Jurkat, Clone E6-1 (cell line): ENCODE measurements at regions not wholly inside any gene's neighbourhood (a gene's known extent, or its start where the extent isn't known, plus 50 kb on each side); places are given as distances from the start of the nearest gene placed in this dataset.

Experiments used
- DNase-seq: peaks from one replicate; pipeline ENCODE4 v3.0.0-alpha.2; 2011; ENCODE audit warnings: low read depth, low spot score
- H3K4me3 ChIP-seq: 2 replicates; pipeline ENCODE4 v1.5.1; 2011; ENCODE audit warnings: mild to moderate bottlenecking, low read length, control low read depth, moderate library complexity

DNA sequence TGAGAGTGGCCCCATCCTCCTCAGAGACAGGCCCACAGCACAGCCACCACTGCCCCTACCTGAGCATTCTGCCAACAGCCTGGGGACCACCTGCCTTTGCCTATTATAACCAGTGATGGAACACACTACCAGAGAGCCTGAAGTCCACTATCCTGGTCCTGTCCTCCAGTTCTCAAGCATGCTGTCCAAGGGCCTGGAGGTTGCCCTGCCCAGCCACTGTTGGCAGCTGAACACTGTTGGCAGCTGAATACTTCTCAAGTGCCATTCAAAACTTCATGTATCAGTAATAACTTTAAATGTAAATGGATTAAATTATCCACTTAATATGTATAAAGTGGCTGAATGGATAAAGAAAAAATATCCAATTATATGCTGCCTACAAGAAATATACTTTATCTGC is 194.3 kb upstream of the JADE1 start:
- no peak for DNase-seq
- no peak overlapping the region for H3K4me3 ChIP-seq

DNA sequence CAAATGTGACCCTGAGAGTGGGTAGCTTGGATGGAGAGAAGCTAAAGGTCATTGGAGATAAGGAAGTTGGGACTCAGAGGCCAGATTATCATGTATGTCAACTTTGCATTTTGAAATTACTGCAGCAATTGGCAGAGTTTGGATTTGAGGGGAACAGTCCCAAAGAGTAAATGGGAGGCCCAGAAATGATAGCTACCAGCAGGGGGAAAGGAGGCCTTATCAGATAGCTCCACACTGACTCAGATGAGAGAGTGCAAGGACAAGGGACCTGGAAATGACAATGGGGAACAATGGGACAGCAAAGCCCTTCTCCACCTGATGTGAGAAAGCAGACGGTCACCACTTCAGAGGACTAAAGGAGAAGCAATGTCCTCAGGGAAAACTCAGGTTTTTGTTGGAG is 201.5 kb upstream of the JADE1 start:
- H3K4me3 ChIP-seq: no peak overlapping the region
- DNase-seq: no peak

DNA sequence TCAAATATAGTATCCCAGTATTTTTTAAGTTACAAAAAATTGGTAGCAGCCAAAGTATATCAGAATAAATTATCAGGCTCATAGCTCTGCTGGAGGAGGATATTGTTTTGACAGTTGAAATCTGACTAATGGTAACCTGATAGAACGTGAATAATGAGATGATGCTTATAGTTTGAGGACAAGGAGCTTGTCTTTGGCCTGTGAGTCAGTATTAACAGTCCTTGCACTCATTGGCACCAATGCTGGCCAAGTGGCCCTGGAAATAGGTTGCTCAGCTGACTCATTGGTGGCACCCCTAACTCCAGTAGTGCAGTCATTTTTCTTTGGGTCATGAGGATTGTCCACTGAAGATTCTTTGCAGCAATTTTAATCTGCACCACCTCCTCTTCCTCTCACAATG is 203.3 kb upstream of the JADE1 start:
- no peak for DNase-seq
- H3K4me3 ChIP-seq: no peak overlapping the region

DNA sequence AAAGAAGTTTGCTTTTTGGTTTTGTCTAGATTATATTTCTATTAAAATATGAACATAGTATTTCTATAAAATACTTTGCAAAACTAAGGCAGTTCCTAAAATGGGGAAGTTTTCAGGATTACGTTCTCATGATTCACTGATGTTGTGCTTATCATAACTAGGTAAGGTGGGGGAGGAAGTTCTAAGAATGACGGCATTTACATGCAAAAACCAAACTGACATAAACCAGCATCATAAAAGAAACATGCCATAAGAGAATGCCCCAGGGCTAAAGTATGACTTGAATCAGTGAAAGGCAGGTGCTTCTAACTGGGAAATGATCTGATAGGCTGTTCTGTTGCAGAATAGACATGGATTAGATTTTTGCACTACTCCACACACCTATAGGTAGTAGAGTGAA is 204.7 kb upstream of the JADE1 start:
- no peak for DNase-seq

DNA sequence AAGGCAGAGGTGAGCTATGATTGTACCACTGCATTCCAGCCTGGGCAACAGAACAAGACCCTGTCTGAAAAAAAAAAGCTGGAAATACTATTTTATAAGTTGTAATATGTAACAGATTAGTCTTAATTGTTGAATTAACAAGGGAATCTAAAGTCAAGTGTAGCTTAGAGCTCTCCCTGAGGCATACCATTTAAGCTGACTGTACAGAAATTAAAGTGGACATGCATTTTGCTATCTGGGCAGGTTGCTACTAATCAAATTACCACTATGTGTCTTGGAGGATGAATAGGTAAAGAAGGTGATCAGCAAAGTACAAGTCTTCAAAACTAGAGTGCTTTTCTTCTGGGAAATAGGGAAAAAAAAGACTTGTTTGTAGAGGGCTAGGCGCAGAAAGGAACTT is 205.3 kb upstream of the JADE1 start:
- no peak overlapping the region for H3K4me3 ChIP-seq

More for the DNA sequence above, 204.7 kb upstream of the JADE1 start:
- H3K4me3 ChIP-seq: no peak overlapping the region

DNA sequence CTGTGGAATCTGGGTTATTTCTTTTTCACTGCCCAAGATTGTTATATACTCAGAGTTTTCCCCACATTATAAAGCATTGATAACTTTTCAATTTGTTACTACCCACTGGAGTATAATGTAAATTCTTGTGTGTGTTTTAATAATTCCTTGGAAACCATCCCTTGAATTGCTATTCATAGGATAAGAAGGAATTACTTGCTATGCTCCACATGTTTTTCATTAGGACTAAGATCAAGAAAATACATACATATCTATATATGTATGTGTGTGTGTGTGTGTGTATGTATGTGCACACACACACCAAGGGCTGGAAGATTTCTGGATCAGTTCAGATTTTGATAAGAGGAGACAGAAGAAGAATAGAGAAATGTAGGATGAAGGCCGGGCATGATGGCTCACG is 206.4 kb upstream of the JADE1 start:
- no peak overlapping the region for H3K4me3 ChIP-seq
- no peak for DNase-seq

More for the DNA sequence above, 205.3 kb upstream of the JADE1 start:
- no peak for DNase-seq

DNA sequence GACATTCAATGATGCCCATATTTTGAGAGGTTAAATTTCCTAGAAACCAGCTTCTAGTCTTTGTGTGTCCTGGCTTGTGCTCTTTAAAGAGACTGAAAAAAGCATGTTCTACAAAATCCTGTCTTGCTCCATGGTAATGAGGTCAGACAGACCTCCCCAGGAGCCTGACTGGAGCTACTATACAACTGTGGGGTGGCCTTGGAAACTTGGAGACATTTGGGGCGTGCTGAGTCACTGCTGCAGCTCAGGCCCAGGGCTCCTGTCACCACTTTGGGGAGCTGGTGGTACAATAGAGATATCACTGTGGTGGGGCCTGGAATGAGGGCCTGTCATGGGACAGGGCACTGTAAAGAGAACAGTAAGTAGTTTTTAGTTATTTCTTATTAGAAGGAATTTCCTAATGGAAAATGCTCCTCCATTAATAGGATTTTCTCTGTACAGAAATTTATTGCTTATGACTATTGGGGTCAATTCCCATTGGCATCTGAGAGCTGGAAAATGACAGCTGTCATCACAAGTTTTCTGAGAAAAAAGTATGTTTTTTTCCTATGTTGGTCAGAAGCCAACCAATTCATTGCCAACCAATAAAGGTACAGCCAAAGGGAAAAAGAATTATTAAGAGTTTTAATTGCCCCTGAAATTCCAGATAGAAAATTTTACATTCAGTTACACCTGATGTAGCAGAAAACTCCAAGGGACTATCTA is 207.4 kb upstream of the JADE1 start:
- no peak overlapping the region for H3K4me3 ChIP-seq
- DNase-seq: no peak

DNA sequence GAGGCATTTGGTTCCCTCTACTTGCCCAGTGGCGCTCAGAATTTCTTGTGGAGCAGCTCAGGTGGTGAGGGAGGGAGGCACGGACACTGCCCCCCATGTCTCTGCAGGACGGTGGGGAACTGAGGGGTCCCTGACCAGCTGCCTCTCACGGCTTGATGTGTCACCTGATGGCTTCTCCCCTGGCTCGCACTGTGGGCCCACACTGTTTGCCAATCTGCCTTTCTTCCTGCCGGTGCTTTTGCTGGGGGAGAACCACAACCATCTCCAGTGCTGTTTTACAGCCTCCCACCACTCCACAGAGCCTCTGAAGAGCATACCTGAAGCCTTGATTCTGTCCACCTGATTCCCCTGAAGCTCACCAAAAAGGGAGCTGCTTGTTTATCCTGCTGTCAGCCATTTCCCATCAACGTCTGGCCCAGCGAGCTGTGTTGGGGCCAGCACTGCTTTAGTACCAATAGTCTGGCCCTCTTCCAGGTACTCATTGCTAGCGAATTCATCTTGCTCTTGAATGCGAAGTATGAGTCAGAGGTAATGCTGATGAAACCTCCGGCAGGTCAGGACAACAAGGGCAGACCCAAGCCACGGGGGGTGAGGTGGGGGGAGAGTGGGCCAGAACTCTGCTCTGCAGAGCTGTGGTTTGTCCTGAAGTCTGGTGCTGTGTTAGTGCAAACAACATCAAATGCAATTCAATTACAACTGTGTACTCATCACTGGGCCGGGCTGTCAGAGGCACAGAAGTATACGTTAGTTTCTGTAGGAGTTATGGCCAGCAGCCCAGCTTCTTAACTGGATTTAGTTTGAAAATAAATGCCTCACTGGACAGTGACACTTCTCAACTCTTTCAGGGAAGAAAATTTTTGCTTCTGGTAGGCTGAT is 208.3 kb upstream of the JADE1 start:
- no peak for DNase-seq
- no peak overlapping the region for H3K4me3 ChIP-seq

DNA sequence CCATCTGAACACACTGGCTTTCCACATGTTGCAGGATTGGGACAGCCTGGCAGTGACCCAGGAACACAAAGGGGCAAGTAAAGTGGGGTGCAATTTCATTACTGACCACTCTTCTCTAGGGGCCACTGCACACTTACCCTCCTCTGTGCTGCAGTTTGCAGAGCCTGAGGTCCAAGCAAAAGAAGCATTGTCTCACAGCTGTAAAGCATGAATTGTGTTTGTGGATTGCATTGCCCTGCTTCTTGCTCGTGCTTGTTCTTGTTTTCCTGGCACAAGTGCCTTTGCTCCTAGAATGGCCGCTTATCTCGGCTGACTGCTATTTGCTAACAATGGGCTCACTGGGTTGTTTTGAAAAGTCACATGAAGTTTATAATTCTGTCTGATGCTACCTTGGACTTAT is 209.1 kb upstream of the JADE1 start:
- no peak overlapping the region for H3K4me3 ChIP-seq
- DNase-seq: no peak

DNA sequence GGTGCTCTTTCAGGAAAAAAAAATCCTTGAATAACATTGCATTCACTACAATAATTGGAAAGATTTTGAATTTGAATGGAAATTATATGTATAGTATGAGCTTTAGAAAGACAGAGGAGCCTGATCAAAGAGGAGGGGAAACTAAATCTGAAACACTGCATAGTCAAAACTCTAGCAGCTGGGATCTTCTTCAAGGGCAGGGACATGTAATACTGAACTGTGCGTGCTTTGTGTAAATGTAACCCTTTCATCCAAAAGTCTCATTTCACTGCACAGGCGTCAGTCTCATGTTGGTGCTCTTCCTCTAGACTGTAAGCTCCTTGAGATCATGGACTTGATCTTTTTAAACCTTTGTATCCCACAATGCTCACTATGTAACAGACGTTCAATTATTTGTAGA is 212.0 kb upstream of the JADE1 start:
- no peak for DNase-seq
- H3K4me3 ChIP-seq: no peak overlapping the region

DNA sequence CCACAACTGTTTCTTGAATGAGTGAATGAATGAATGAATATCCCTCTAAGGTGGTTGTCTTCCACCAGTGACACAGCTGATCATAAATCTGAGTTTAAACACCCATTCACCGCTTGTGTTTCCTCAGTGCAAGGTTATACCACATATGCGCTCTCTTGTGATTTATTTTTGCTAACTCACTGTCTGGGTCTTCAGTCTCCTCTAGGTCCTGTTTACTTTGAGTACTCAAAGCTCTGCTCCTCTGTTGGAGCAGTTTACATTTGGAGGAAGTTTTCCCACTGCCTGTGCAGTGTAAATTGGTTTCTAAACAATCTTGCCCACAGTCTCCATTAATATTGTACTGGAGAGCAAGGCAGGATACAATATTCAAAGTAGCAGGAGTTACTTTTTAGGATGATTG is 212.6 kb upstream of the JADE1 start:
- H3K4me3 ChIP-seq: no peak overlapping the region
- no peak for DNase-seq

DNA sequence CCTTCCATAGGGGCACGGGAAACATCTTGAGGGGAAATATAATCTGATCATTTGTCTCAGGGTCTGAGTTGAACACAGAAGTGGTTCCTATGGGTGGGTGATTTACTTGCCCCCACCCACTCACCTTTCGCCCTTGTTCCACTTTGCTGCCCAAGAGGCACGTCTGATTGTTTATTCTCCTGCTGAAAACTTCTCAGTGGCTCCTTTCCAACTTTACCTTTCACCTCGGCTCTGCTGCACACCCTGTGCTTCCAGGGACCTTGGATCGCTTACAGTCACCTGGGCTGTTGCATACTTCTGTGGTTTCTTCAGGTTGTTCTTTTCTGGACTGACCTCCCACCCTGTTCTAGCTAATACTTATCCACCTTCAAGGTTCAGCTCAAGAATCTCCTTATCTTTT is 213.4 kb upstream of the JADE1 start:
- DNase-seq: no peak
- H3K4me3 ChIP-seq: no peak overlapping the region

DNA sequence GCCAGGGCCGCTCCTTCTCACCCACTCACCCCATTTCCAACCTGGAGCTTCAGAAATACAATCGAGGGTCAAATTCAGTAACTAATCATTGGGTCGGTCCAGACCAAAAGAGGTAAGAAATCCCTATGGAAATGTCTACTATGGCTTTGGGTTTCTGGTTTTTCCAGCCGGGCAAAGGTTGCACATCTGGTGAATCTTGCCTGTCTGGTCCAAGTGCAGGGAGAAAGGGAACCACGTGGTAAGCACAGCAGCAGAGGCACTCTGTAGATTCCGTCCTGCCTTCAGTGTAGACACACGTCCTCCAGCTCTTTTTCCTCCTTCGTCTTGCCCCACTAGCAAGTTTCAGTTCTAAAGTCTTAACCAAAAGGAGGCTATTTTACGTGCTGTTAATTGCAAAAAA is 218.0 kb upstream of the JADE1 start:
- DNase-seq: no peak
- no peak overlapping the region for H3K4me3 ChIP-seq

DNA sequence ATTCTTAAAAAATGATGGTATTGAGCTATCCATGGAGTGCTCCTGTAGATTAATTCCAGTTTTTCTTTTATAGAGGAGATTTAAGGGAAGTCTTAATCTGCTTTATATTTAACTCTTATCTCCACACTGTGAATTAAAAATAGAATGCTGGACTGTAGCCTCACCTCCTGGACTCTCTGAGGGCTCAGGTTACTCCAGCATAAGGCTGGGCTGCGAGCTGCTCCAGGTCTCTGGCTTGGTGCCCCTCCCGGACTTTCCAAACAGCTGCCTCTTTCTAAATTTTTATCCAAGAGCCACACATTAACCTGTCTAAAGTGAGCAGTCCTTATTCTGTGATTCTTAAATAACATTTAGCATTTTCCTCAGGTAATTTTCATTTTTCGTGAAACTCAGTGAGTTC is 218.7 kb upstream of the JADE1 start:
- DNase-seq: no peak
- no peak overlapping the region for H3K4me3 ChIP-seq

DNA sequence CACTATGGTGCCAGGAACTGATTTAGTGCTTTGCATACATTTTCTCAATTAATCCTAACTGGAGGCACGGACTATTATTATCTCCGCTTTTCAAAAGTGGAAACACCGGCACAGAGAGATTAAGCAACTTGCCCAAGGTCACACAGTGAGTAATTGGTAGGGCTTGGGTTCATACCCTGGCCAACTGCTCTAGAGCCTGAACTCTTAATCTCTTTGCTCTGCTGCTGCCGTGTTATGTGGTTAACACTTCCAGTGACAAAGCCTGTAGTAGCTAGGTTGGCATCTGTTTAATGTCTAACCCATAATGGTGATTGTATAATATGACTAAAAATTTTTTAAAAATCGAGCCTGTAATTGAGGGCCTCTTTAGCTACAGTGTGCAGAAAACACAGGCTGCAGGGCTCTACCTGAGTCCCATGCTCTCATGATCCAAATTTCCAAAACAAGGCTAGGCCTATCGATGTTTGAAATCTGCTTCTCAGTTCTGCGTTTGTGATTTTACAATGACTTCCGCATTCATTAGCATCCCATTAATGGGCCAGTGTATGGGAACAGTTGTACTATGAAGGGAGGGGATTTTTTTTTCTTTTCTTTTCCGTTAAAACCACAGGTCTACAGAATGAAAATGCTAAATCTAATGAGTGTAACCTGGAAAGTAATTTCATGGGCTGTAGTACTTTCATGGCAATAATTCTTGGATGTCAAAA is 219.3 kb upstream of the JADE1 start:
- no peak overlapping the region for H3K4me3 ChIP-seq
- DNase-seq: no peak

DNA sequence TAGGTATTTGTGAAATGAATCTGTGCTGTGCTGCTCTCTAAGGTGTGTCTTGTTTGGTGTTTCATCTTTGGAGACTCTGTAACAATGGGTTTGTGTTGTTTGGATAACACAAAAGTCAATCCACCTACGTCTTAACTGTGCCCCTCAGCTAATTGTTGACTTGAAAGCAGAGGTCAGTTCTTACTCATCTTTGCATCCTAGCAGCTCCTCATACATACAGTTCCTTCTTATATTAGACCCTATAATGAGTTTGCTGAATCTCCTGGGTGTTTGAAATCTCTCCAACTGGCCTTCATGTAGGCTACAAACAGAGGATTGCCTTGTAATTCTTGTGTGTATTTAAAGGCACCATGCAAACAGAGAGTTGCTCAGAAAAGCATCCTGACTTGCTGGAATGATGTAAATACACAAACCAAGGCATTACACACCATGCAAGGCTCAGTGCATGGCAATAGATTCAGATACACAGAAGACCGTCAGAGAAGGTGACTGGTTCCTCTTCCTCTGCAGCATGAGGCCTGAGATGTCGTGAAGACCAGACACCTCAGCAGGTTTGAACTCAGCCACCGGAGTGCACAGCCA is 220.0 kb upstream of the JADE1 start:
- H3K4me3 ChIP-seq: no peak overlapping the region
- no peak for DNase-seq

DNA sequence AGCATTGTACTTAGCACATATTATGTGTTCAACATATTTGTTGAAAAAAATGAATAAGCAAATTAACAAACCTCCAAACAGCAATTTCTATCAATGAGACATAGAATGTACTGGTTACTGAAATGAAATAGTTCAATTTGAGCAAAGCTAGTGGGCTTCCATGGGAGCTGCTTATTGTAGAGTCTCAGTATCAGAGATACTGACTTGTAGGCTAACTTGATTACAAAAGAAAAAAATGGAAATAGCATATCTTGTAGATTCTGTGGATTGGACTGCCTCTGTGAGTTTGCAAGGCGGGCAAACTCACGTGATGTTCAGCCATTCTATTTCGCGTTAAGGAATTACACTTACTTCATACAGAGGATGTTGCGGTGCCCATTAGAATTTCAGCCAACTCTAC is 222.1 kb upstream of the JADE1 start:
- DNase-seq: no peak
- no peak overlapping the region for H3K4me3 ChIP-seq

DNA sequence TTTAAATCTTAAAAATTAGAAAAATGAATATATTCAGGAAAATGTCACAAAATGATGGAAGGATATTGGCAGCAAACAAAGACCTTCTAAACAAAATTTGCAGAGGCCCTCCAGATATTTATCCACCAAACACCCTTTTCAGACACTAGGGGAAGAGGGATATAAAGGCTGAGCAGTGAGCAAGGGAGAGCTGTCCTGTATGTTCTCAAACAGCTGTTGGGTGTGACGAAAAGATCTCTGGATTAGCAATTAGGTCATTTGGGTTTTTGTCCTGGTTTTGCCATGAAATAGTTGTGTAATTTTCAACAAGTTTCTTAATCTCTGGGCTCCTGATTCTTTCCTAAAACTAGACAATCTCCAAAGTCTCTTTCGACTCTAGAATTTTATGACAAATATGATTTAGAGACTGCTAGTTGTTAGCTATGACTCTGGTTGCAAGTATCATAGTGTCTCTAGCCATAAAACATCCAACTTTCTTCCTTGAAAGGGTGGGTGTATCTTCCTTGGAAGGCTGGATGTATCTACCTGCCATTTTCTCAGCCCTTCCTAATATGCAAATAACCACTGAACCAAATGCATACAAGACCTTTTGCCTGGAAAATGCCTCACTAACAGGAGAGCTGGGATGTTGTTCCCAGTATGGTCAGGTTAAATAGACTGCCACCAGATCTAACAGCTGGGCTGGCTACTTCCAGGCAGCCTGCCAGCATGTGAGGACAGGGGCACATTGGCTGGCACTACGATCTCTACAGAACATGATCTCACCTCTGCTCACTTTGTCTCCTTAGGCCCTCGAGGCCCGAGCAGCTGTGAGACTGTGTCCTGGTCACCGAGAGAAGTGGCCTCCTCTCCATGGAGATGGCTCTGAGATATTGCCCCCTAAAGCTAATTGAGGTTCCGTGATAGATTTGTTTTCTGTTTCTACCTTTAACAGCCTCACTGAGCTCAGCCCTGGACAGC is 225.5 kb upstream of the JADE1 start:
- no peak overlapping the region for H3K4me3 ChIP-seq
- no peak for DNase-seq

DNA sequence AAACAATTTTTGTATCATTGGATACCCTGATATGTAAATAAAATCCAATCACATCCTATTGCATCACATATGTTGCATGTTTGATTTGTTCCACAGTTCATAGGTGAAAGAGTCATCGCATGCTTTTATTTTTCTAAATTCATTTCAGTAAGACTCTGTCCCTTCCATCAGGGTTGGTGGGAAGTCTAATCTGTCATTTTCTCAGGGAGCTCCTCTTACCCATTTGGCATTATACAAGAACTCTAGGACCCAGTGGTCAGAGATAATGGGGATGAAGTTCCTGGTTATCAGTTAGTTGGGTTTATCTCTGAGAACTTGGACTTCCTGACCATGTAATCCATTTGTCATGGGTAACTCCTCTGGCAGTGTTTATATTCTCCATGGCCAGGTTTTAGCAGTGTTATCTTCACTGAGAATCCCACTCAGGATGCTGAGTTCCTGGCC is 227.1 kb upstream of the JADE1 start:
- DNase-seq: no peak
- H3K4me3 ChIP-seq: no peak overlapping the region
